BJ (cell line): ENCODE measurements at regions not wholly inside any gene's neighbourhood (a gene's known extent, or its start where the extent isn't known, plus 50 kb on each side); places are given as distances from the start of the nearest gene placed in this dataset.
"Not testable (repeated sequence)": the region's sequence is repeated elsewhere in the genome, so short reads cannot be mapped to it uniquely, and the experiment has no call there.

ENCODE experiments used
- CTCF ChIA-PET: fragments of 350-600 bp; formaldehyde crosslinking; extraction: SDS; loops from one replicate; lab custom pipeline; 2021; ENCODE audit warnings: antibody characterized with exemption, inconsistent platforms; lab: Yijun Ruan, JAX
- POLR2A ChIA-PET: fragments of 300-600 bp; sonication (Branson Sonifier 250); formaldehyde crosslinking; extraction: SDS; loops from one replicate; lab custom pipeline; 2021; ENCODE audit warnings: antibody characterized with exemption; lab: Charles Lee
- DNase-seq: peaks from one replicate; pipeline ENCODE4 v3.0.0-alpha.2; 2011; ENCODE audit warnings: low read depth
- H3K27me3 ChIP-seq: 2 replicates; pipeline ENCODE4 v1.6.0; 2011; ENCODE audit warnings: low read length; ENCODE audit not compliant: control insufficient read depth, insufficient read depth
- H3K36me3 ChIP-seq: 2 replicates; pipeline ENCODE4 v1.5.1; 2011; ENCODE audit warnings: low read length; ENCODE audit not compliant: control insufficient read depth, insufficient read depth
- H3K4me3 ChIP-seq: 2 replicates; pipeline ENCODE4 v1.5.1; 2011; ENCODE audit warnings: low read depth, mild to moderate bottlenecking, control low read depth, low read length
- TF ChIP-seq, protein P1 (sequence below): IDR thresholded peaks from 2 replicates; pipeline ENCODE4 v1.5.1; 2011; ENCODE audit warnings: low read depth, mild to moderate bottlenecking, control low read depth, inconsistent platforms, low read length, moderate library complexity; ENCODE audit not compliant: insufficient read depth

DNA sequence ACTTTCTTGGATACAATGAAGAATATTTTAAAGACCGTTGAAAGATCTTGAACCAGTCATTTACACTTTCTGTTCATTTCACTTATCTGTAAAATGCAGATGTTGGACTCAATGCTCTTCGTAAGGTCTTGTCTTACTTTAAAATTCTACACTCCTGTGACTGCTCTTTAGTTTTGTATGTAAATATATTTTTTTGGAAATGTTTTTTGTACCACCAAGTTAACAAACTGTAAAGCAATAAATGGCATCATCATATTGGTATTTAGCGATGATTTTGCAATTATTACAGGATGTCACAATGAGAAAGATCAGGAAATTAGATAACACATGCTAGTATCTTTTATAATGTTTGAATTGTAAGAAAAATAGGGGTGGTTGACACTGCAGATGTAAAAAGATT, 80.8 kb upstream of the GNAQ start:
- ChIA-PET POLR2A (no interaction called here), CTCF (interaction anchor here (1.0 kb wide), 1 partner anchor 9 kb away, joined by 4 read pairs; no protein-coding TSS in a partner anchor)
- Histone ChIP-seq H3K27me3 (no peaks in the 10 kb centered on the region), H3K36me3 (no peaks in the 10 kb centered on the region), H3K4me3 (no peak overlapping the region)
- TF ChIP-seq, protein P1, sequence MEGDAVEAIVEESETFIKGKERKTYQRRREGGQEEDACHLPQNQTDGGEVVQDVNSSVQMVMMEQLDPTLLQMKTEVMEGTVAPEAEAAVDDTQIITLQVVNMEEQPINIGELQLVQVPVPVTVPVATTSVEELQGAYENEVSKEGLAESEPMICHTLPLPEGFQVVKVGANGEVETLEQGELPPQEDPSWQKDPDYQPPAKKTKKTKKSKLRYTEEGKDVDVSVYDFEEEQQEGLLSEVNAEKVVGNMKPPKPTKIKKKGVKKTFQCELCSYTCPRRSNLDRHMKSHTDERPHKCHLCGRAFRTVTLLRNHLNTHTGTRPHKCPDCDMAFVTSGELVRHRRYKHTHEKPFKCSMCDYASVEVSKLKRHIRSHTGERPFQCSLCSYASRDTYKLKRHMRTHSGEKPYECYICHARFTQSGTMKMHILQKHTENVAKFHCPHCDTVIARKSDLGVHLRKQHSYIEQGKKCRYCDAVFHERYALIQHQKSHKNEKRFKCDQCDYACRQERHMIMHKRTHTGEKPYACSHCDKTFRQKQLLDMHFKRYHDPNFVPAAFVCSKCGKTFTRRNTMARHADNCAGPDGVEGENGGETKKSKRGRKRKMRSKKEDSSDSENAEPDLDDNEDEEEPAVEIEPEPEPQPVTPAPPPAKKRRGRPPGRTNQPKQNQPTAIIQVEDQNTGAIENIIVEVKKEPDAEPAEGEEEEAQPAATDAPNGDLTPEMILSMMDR: no peak
- DNase-seq: no peak

DNA sequence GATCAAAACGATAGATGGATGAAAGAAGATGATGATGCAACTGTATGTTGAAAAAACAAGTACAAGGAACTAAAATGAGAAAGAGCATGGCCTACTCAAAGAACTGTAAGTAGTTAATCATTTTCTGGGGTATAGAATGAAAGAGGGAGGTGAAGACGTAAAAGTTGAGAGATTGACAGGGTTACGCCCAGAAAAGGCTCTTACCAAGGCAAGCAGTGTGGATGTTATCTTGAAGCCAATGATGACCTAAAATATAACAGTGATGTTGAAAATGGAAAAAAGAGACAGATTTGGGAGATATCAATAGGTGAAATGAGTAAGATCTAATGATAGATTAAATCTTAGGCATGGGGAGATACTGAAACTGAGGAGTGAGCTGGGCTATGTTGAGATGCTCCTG, 80.4 kb upstream of the GNAQ start:
- POLR2A ChIA-PET: no interaction called here
- Histone ChIP-seq H3K36me3 (no peaks in the 10 kb centered on the region), H3K27me3 (no peaks in the 10 kb centered on the region), H3K4me3 (no peak overlapping the region)
- CTCF ChIA-PET: no interaction called here
- DNase-seq: no peak
- TF ChIP-seq, protein P1: no peak

DNA sequence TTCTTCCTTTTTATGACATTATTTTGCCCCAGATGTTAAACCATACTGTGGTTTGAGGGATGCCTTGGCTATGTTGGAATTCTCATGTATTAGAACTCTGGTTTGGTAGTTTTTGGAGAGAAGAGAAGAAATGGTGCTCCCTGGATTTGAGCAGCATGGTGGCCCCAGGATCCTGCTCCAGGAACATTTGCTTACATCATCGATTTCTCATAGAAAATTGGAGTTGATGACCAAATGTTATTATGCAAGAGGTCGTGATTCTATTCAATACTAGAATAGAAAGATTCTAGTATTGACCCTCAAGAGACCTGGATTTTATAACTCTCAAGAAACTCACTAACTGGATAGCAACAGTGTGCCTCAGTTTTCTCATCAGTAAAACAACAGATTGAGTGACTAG, 77.5 kb upstream of the GNAQ start:
- TF ChIP-seq, protein P1: no peak
- no peak for DNase-seq
- ChIA-PET CTCF (no interaction called here), POLR2A (no interaction called here)
- Histone ChIP-seq H3K4me3 (no peak overlapping the region), H3K36me3 (no peaks in the 10 kb centered on the region), H3K27me3 (no peaks in the 10 kb centered on the region)

DNA sequence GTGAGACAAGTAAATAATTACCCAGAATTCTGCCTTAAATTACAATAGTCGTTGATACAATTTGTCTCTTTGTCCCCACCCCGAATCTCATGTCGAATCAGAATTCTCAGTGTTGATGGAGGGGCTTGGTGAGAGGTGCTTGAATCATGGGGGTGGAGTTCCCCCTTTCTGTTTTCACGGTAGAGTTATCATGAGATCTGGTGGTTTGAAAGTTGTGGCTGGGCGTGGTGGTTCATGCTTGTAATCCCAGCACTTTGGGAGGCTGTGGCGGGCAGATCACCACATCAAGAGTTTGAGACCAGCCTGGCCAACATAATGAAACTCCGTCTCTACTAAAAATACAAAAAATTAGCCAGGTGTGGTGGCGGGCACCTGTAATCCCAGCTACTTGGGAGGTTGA, 75.0 kb upstream of the GNAQ start:
- POLR2A ChIA-PET, DNase-seq: not testable (repeated sequence)

DNA sequence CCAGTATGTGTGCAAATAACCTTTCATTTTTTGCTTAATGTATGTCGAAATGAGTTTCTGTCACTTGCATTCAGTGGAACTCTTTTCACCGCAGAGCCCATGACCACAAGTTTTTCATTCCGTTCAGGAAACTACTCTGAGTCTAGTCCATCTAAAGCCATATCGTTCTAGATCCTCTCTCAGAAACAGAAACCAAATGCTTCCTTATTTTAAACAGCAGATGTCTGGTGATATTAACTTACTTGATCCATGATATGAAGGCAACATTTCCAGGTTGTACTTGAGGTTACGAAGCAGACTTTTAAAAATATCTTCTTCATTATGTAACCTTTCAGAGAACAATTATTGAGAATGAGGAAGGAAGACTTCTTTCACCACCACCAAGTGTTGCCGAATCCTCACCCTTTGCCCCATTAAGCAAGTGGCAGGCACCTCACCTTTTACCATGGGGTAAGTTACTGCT, 72.4 kb upstream of the GNAQ start:
- no peak for DNase-seq
- ChIA-PET POLR2A (no interaction called here), CTCF (no interaction called here)
- no peaks in the 10 kb centered on the region for H3K36me3 ChIP-seq
- H3K27me3 ChIP-seq: no peaks in the 10 kb centered on the region
- TF ChIP-seq, protein P1: no peak
- no peak overlapping the region for H3K4me3 ChIP-seq

More for the DNA sequence above, 75.0 kb upstream of the GNAQ start:
- not testable (repeated sequence) for H3K27me3 ChIP-seq, H3K4me3 ChIP-seq, H3K36me3 ChIP-seq
- CTCF ChIA-PET: interaction anchor here (0.8 kb wide), 1 partner anchor 71 kb away, joined by 4 read pairs; no protein-coding TSS in a partner anchor

DNA sequence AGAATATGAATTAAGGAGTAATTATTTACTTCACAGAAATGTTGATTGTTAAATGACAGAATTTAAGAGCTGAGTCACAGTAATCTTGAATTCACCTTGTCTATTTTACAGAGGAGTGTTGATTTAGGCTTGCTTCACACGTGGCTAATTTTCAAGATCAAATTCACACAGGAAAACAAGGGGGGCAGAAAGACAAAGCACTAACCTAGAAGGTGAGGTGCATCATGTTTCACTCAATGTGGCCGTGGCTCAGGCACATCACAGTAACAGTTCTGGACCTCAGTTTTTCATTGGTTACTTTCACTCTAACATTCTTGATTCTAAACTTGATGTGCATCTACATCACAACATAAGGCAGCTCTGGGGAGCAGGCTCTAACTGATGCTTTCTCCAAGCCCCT, 69.6 kb upstream of the GNAQ start:
- DNase-seq: no peak
- POLR2A ChIA-PET: interaction anchor here (0.6 kb wide), 1 partner anchor 9 kb away, joined by 6 read pairs; no protein-coding TSS in a partner anchor
- CTCF ChIA-PET: interaction anchor here (1.0 kb wide), 1 partner anchor 90 kb away, joined by 3 read pairs; no protein-coding TSS in a partner anchor
- Histone ChIP-seq H3K36me3 (no peaks in the 10 kb centered on the region), H3K27me3 (no peaks in the 10 kb centered on the region; the same call in 1 of the 2 replicates), H3K4me3 (no peak overlapping the region)
- TF ChIP-seq, protein P1: no peak
